Skin of body (tissue), 1 donor: ENCODE measurements at regions not wholly inside any gene's neighbourhood (a gene's known extent, or its start where the extent isn't known, plus 50 kb on each side); places are given as distances from the start of the nearest gene placed in this dataset.
"Not testable (repeated sequence)": the region's sequence is repeated elsewhere in the genome, so short reads cannot be mapped to it uniquely, and the experiment has no call there.

Experiments used
- DNase-seq: peaks from one replicate; lab custom pipeline; 2025; lab: John Stamatoyannopoulos, UW

DNA sequence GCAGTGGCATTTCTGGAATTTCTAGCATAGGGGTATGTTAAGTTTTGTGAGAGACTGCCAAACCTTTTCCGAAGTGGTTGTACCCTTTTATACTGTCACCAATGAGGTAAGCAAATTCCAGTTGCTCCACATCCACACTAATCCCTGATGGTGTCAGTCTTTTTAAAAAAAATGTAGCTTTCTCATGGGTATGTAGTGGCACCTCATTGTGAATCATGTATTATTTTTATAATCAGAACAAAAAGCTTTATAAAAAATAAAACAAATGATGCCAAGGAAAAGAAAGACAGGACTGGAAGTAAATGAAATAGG lies 93.4 kb upstream of the CLINT1 start:
- DNase-seq, result no peak

DNA sequence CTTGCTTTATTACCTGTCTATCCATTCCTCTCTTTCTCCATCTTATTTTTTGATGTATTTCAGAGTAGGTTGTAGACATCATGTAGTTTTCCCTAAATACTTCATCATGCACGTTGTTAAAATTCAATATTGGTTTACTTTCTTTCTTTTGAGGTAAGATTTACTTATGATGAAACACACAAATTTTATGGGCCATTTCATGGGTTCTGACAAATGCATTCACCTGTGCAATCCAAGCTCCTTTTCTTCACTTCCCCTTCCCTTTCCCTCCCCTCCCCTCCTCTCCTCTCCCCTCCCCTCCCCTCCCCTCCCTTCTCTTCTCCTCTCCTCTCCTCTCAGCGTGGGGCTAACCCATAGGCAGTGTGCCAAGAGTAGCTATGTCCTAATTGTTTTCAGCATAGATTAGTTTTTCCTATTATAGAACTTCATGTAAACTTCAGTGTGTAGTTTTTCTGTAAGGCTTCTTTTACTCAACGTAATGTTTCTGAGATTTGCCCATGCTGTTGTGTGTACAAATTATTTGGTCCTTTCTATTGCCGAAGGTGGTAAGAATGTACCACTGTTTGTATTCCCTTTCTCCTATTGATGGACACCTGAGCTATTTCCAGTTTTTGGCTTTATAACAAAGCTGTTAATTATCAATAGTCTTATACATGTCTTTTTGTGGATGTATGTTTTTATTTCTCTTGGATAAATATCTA lies 92.9 kb upstream of the CLINT1 start:
- DNase-seq, result no peak

DNA sequence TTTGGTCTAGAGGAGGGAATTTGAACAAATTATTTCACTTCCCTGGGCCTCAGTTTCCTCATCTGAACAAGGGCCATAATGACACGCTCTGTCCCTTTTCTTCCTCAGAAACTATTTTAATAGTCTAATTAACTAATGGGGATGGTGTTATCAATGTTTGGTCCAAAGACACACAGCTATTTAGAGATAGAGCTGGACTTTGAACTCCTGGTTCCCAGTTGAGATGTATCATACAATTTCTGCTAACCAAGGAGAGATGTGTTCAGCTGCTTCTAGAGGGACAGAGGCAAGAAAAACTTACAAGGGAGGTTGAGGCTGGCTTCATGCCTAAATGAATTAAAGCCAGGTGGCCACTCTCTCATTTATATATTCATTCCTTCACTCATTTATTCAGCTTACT lies 90.6 kb upstream of the CLINT1 start:
- DNase-seq, result no peak

DNA sequence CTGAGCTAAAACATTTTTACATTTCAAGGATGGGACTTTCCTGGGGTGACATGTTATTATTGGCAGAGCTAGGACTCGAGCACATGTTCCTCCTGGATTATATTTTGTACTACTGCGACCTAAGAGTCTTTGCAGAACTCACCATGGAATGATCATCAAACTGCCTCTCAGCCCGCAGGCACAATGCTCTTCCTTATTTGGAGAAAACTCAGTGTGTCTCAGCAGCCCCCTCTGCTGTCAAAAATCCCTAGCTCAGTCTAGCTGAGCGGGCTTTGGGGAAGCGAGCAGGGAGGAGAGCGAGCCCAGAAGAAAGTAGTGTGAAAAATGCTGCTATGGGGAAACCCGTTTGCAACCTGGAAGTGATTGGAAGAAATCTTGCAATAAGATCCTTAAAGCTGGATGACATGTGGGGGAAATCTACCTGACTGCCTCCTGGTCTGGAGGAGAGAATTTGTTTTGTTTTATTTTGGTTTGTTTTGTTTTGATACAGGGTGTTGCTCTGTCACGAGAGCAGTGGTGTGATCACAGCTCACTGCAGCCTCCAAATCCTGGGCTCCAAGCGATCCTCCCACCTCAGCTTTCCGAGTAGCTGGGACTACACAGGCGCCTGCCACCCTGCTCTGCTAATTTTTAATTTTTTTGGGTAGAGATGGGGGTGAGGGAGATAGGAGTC lies 89.9 kb upstream of the CLINT1 start:
- DNase-seq, result peak; percentile 91

DNA sequence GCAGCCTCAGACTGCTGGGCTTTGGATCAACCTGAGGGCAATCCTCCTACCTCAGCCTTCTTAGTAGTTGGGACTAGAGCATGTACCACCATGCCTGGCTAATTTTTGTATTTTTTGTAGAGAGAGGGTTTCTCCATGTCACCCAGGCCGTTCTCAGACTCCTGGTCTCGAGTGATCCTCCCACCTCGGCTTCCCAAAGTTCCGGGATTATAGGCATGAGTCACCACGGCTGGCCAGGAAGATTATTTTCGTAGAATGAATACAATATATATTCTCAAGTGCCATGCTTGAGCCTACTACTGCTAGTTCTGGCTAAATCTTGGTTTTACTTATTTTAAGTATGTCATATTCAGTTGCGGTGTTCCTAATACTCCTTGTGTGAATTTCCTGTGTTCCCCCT lies 88.2 kb upstream of the CLINT1 start:
- no peak for DNase-seq

DNA sequence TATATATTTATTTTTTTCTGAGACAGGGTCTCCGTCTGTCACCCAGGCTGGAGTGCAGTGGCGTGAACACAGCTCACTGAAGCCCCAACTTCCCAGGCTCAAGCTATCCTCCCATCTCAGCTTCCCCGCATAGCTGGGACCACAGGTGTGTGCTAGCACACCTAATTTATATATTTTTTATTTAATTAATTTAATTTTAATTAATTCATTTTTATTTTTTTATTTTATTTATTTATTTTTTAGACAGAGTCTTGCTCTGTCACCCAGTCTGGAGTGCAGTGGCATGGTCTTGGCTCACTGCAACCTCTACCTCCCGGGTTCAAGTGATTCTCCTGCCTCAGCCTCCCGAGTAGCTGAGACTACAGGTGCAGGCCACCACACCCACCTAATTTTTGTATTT lies 86.9 kb upstream of the CLINT1 start:
- not testable (repeated sequence) for DNase-seq

DNA sequence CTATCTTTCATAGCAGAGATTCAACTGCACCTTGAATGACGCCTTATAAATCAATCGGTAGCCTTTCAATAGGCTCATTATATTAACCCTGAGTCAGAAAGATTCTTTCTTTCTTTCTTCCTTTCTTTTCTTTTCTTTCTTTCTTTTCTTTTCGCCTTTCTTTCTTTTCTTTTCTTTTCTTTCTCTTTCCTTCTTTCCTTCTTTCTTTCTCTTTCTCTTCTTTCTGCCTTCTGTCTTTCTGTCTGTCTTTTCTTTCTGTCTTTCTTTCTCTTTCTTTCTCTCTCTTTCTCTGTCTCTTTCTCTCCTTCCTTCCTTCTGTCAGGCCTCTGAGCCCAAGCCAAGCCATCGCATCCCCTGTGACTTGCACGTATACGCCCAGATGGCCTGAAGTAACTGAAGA lies 86.0 kb upstream of the CLINT1 start:
- DNase-seq, result no peak

DNA sequence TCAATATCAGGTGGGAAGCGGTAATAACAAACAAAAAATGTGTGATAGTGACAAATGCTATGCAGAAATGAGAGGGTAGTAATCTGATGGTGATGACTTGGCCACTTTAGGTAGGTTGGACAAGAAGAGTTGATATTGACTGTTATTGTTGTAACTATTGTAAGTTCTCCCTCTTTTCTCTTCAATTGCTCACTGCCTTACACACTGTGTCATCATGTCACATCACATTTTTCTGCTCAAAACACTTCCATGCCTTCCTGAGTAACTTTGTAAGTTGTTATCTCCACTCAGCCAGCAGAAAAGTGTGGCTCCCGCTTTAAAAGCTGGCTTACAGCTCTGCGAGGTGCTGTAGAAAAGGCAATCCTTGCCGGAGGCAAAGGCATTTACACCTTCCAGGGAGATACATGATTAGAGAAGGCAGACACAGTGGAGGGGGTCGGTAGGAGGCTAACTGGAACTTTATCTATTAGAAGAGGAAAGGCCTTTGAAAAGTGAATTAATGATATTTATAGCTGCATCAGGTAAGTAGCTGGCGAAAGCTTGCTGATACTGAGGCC lies 85.2 kb upstream of the CLINT1 start:
- no peak for DNase-seq

DNA sequence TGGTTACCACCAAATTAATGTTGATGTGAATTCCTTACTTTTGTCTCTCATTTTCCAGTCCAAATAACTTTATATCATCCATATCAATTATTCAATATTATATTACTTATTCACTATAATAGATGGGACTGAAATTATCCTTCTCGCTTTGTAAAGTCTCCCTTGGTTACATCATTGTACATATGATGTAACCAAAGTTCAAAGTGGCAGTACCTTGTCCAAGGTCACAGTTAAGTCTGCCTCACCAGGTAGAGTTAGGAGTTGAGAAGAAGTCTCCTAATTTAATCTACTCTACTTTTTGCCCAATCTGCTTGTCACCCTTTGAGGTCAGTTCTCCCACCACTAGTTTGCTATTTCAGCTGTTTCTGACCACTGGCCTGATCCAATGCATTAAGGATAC lies 83.7 kb upstream of the CLINT1 start:
- no peak for DNase-seq

DNA sequence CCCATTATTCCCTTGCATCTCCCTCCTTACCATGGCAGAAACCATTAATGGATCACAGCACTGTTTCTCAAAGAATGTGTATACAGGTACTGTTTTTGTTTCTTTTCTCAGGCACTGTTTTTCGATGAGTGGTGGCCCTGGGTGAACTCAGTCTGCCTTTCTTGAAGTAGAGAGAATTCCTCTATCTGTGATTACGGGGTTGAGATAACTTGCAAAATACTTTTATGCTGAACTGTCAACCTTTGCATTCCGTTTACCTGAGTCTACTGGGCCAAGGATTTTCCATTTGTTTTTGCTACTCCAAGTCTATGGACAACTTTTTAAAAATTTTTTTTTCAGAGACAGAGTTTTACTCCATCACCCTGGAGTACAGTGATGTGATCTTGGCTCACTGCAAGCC lies 82.7 kb upstream of the CLINT1 start:
- DNase-seq, result no peak

DNA sequence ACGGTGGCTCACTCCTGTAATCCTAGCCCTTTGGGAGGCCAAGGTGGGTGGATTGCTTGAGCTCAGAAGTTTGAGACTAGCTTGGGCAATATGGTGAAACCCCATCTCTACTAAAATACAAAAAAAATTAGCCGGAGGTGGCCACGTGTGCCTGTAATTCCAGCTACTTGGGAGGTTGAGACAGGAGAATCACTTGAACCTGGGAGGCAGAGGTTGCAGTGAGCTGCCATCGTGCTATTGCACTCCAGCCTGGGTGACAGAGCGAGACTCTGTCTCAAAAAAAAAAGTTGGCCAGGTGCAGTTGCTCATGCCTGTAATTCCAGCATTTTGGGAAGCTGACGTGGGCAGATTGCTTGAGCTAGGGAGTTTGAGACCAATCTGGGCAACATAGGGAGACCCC lies 79.2 kb upstream of the CLINT1 start:
- DNase-seq, result not testable (repeated sequence)

DNA sequence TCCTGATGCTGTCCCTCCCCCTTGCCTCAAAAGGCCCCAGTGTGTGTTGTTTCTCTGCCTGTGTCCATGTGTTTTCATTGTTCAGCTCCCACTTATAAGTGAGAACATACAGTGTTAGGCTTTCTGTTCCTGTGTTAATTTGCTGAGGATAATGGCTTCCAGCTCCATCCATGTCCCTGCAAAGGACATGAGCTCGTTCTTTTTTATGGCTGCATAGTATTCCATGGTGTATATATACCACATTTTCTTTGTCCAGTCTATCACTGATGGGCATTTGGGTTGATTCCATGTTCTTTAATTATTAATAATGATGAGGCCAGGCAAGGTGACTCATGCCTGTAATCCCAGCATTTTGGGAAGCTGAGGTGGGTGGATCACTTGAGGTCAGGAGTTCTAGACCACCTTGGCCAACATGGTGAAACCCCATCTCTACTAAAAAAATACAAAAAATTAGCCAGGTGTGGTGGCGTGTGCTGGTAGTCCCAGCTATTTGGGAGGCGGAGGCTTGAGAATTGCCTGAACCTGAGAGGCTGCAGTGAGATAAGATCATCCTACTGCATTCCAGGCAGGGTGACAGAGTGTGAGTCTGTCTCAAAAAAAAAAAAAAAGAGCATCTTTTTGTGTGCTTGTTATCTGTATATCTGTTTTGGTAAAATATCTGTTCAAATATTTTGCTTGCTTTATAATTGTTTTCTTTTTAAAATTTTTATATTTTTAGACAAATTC lies 78.0 kb upstream of the CLINT1 start:
- not testable (repeated sequence) for DNase-seq

DNA sequence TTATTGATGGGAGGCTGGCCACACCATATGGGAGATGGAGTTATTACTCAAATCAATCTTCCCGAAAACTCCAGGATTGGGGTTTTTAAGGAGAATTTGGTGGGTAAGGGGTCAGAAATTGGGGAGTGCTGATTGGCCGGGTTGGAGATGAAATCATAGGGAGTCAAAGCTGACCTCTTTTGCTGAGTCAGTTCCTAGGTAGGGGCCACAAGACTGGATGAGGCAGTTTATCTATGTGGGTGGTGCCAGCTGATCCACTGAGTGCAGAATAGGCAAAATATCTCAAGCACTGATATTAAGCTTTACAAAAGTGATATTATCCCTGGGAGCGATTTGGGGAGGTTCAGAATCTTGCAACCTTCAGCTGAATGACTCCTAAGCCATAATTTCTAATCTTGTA lies 75.7 kb upstream of the CLINT1 start:
- no peak for DNase-seq

DNA sequence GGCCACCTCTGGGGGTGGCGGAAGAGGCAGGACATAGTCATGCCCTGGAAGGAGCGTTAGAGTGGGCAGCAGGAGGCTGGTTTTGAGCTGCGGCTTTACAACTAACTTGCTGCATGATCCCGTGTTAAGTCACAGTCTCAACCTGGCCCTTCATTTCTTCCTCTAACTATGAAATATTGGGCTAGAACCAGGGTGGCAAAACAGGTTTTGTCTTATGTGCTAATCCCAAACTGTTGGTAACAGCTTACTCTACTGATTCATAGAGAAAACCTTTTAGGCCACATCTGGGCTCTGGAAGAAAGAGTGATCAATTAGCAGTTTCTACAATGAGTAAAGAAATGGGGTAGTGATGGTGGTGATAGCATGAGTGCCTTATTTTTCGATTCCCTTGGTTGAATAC lies 74.1 kb upstream of the CLINT1 start:
- no peak for DNase-seq

DNA sequence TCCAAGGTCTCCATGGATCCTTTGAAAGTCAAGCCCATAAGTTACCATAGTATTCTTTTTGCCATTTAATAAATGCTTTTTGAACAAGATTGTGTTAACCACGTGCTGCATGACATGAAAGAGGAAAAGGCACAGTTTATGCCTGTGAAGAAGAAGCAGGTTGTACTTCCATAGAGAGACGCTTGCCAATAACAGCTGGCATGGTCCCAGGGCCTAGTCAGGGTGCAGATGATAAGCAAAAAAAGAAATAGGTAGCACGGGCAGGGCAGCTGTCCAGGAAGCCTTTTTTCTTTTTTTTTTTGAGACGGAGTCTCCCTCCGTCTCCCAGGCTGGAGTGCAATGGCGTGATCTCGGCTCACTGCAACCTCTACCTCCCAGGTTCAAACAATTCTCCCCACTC lies 71.8 kb upstream of the CLINT1 start:
- DNase-seq, result no peak

DNA sequence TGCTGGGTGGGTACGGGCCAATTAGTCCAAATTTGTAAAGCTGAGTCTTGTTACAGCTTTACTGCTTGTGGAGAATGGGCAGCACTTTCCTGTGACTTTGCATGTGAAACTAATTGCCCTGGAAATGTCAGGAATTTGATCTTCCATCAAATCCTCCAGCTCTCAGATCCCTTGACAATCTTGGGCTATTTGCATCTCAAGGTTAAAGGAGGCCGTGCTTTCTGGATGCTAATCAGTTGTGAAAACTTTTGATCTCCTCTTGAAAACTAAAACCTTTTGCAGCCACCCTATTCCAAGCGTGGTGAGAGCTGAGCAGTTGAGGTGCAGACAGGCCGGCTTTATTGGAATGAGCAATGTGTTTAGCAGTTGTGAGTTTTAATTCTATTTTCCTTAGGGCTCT lies 68.0 kb upstream of the CLINT1 start:
- DNase-seq, result no peak

DNA sequence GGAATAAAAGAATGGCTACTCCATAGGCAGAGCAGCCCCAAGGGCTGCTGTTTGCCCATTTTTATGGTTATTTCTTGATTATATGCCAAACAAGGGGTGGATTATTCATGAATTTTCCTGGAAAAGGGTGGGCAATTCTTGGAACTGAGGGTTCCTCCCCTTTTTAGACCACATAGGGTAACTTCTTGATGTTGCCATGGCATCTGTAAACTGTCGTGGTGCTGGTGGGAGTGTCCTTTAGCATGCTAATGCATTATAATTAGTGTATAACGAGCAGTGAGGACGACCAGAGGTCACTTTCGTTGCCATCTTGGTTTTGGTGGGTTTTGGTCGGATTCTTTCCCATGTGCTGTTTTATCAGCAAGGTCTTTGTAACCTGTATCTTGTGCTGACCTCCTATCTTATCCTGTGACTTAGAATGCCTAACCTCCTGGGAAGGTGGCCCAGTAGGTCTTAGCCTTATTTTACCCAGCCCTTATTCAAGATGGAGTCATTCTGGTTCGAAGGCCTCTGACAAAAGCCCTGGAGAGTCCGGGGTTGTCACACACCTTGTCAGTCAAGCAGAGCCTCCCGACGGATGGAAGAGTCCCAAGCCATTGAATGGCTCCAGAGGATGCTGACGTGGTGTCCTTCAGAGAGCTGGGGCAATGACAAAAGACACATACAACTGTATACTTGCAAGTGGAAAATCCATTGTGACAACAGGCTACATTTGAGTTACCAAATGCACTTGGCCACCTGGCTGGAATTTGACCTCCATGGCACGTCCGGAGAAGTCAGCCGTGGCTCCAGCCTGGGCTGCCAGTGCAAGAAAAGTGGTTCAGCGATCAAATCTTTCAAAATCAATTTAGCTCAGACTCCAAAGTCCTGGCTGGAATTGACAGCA lies 67.1 kb upstream of the CLINT1 start:
- no peak for DNase-seq

DNA sequence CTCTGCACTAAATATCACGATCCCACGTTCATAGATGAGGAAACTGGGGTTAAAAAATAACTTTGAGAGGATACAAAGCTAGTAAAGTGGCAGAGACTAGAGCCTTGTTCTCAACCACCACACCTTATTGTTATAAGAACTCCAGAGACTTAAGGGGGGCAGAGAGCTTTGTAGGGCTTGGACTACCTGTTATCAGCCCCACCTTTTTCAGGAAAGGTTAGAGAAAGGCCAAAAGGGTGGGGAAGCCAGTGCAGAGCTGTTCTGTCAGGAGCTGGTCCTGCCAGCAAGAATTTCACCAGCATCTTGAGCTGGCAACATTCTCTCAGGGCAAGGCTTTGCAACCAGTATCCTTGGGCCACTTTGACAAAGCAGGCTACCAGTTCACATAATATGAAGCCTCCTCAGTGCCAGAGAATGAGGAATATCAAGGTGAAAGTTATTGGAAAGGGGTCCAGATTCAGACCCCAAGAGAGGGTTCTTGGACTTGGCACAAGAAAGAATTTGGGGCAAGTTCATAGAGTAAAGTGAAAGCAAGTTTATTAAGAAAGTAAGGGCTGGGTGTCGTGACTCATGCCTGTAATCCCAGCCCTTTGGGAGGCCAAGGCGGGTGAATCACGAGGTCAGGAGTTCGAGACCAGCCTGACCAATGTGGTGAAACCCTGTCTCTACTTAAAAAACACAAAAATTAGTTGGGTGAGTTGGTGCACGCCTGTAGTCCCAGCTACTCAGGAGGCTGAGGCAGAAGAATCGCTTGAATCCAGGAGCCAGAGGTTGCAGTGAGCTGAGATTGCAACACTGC lies 66.2 kb upstream of the CLINT1 start:
- DNase-seq, result no peak

DNA sequence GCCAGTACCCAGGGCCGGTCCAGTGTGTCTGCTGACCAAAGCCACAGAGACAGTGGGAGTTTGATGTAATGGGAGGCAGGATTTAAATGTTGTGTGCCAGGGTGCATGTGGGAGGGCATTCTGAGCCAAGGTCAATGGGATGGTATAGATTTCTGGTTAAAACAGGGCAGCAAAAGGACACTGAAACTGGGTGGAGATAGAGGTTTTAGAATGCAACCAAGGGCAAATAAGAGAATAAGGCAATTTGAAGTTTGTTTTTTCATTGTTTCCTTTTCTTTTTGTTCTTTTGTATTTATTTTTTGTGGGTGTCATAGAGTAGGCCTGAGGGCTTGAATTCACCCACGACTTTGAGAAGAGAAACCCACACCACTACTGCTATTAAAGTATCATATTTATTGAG lies 65.5 kb upstream of the CLINT1 start:
- DNase-seq, result no peak

DNA sequence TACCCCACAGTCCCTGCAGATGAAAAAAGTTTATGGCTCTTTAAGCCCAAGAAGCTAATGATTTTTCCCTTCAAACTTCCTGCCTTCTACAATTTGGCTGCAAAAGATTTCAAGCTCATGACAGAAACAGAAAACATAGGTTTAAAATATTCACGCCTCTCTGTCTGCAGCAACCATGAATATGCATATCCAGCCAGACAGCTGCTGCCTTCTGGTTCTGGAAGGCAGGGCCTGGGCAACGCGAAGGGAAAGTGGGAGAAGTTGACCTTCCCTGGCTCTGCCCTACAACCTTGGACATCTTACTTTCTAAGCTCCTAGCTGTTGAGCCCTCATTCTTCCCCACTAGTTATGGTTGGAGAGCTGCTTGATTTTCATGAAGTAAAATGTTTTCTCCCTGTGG lies 64.8 kb upstream of the CLINT1 start:
- DNase-seq, result no peak

DNA sequence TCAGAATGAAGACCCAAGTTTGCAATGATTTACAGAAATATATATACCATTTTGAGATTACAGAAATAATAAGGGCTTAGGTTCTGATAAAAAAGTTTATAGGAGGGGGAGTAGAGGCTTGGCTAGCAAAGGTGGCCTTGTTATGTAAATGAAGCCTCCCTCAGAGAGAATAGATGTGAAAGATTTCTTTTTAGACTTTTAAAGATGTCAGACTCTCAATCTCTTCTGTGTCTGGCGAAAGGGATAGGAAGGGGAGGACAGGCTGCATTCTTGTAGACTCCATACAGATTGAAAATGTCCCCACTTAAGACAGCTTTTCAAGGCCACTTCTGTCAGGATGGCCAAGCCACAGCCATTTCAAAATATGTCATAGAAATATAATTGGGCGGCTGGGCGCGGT lies 63.1 kb upstream of the CLINT1 start:
- DNase-seq, result no peak
